SK-N-SH treated with all-trans-retinoic acid at 6 μM for 48 hours (cell line): ENCODE measurements at regions not wholly inside any gene's neighbourhood (a gene's known extent, or its start where the extent isn't known, plus 50 kb on each side); places are given as distances from the start of the nearest gene placed in this dataset.

Experiments used
- ATAC-seq: fragments of 200-7000 bp; cut with Tn5 transposase; 3 replicates; pipeline ENCODE4 v1.9.1; 2020; ENCODE audit warnings: mild to moderate bottlenecking, moderate library complexity
- ARNTL ChIP-seq: fragments of 450-650 bp; formaldehyde crosslinking; IDR thresholded peaks from 2 replicates; pipeline ENCODE4 v1.5.0; 2020; ENCODE audit warnings: low read depth, mild to moderate bottlenecking, moderate library complexity, borderline replicate concordance
- BACH2 ChIP-seq: fragments of 250-450 bp; sonication (Bioruptor Pico); IDR thresholded peaks from 2 replicates; pipeline ENCODE4 v1.9.0; 2021; ENCODE audit warnings: mild to moderate bottlenecking, borderline replicate concordance
- CREB5 ChIP-seq: fragments of 250-450 bp; sonication (Bioruptor Pico); IDR thresholded peaks from 2 replicates; pipeline ENCODE4 v1.5.1; 2020; ENCODE audit warnings: low read depth, mild to moderate bottlenecking, moderate library complexity
- CSDC2 ChIP-seq: fragments of 250-450 bp; sonication (Bioruptor Pico); IDR thresholded peaks from 2 replicates; pipeline ENCODE4 v1.5.0; 2020; ENCODE audit warnings: mild to moderate bottlenecking, moderate library complexity
- CSRNP3 ChIP-seq: fragments of 250-450 bp; sonication (Bioruptor Pico); IDR thresholded peaks from 2 replicates; pipeline ENCODE4 v1.5.1; 2021; ENCODE audit warnings: mild to moderate bottlenecking, moderate library complexity
- ESRRG ChIP-seq: fragments of 250-450 bp; sonication (Bioruptor Pico); IDR thresholded peaks from 2 replicates; pipeline ENCODE4 v1.6.1; 2021; ENCODE audit warnings: mild to moderate bottlenecking
- GLIS3 ChIP-seq: fragments of 250-450 bp; sonication (Bioruptor Pico); IDR thresholded peaks from 2 replicates; pipeline ENCODE4 v1.5.0; 2020; ENCODE audit warnings: mild to moderate bottlenecking, moderate library complexity
- ISL1 ChIP-seq: fragments of 250-450 bp; sonication (Bioruptor Pico); IDR thresholded peaks from 2 replicates; pipeline ENCODE4 v2.1.2; 2022; ENCODE audit warnings: mild to moderate bottlenecking, moderate library complexity
- OSR1 ChIP-seq: fragments of 250-450 bp; sonication (Bioruptor Pico); IDR thresholded peaks from 2 replicates; pipeline ENCODE4 v1.8.0; 2022; ENCODE audit warnings: moderate library complexity, mild to moderate bottlenecking, inconsistent platforms
- PATZ1 ChIP-seq: fragments of 250-450 bp; sonication (Bioruptor Pico); IDR thresholded peaks from 2 replicates; pipeline ENCODE4 v1.8.0; 2020; ENCODE audit warnings: mild to moderate bottlenecking, moderate library complexity, borderline replicate concordance
- POU6F1 ChIP-seq: fragments of 250-450 bp; sonication (Bioruptor Pico); IDR thresholded peaks from 2 replicates; pipeline ENCODE4 v1.8.0; 2021; ENCODE audit warnings: low read depth, mild to moderate bottlenecking, moderate library complexity, borderline replicate concordance
- PPARA ChIP-seq: fragments of 250-450 bp; sonication (Bioruptor Pico); IDR thresholded peaks from 2 replicates; pipeline ENCODE4 v1.5.0; 2020; ENCODE audit warnings: mild to moderate bottlenecking, borderline replicate concordance
- RARB ChIP-seq: fragments of 250-450 bp; sonication (Bioruptor Pico); IDR thresholded peaks from 2 replicates; pipeline ENCODE4 v1.8.0; 2021; ENCODE audit warnings: mild to moderate bottlenecking, moderate library complexity
- SNAI2 ChIP-seq: fragments of 250-450 bp; sonication (Bioruptor Pico); IDR thresholded peaks from 2 replicates; pipeline ENCODE4 v1.5.0; 2020; ENCODE audit warnings: mild to moderate bottlenecking, moderate library complexity
- TCF4 ChIP-seq: fragments of 250-450 bp; sonication (Bioruptor Pico); IDR thresholded peaks from 2 replicates; pipeline ENCODE4 v1.8.0; 2021; ENCODE audit warnings: mild to moderate bottlenecking, moderate library complexity, borderline replicate concordance
- TOX ChIP-seq: fragments of 250-450 bp; sonication (Bioruptor Pico); IDR thresholded peaks from 2 replicates; pipeline ENCODE4 v1.8.0; 2021; ENCODE audit warnings: mild to moderate bottlenecking, moderate library complexity, borderline replicate concordance
- TSHZ2 ChIP-seq: fragments of 250-450 bp; sonication (Bioruptor Pico); IDR thresholded peaks from 2 replicates; pipeline ENCODE4 v1.5.0; 2020; ENCODE audit warnings: mild to moderate bottlenecking, moderate library complexity
- ZC3H10 ChIP-seq: fragments of 250-450 bp; sonication (Bioruptor Pico); IDR thresholded peaks from 2 replicates; pipeline ENCODE4 v1.5.1; 2021; ENCODE audit warnings: mild to moderate bottlenecking, moderate library complexity
- ZFP3 ChIP-seq: fragments of 250-450 bp; sonication (Bioruptor Pico); IDR thresholded peaks from 2 replicates; pipeline ENCODE4 v1.5.0; 2020; ENCODE audit warnings: mild to moderate bottlenecking, moderate library complexity
- ZFP30 ChIP-seq: fragments of 450-650 bp; formaldehyde crosslinking; IDR thresholded peaks from 2 replicates; pipeline ENCODE4 v1.5.0; 2022; ENCODE audit warnings: mild to moderate bottlenecking, moderate library complexity
- ZNF565 ChIP-seq: fragments of 450-650 bp; formaldehyde crosslinking; conservative IDR thresholded peaks from 2 replicates; pipeline ENCODE4 v1.5.0; 2020; ENCODE audit warnings: low read depth, mild to moderate bottlenecking, moderate library complexity
- ZNF70 ChIP-seq: fragments of 450-650 bp; formaldehyde crosslinking; IDR thresholded peaks from 2 replicates; pipeline ENCODE4 v1.5.0; 2020; ENCODE audit warnings: mild to moderate bottlenecking, moderate library complexity
- ZNF8 ChIP-seq: fragments of 450-650 bp; formaldehyde crosslinking; IDR thresholded peaks from 2 replicates; pipeline ENCODE4 v1.5.0; 2020; ENCODE audit warnings: mild to moderate bottlenecking, moderate library complexity

- ATAC-seq: peak; percentile 90
- peak; percentile 97 for TF ChIP-seq TOX (CRISPR knock-in tag)
- peak; percentile 98 for TF ChIP-seq ZC3H10 (CRISPR knock-in tag)
- 0 out of 2 replicates have a peak, but pooled peaks have one; percentile 56 for TF ChIP-seq GLIS3
- TF ChIP-seq CREB5 (CRISPR knock-in tag): peak; percentile 96
- no peak for TF ChIP-seq CSDC2
- peak; percentile 90 for TF ChIP-seq TCF4 (CRISPR knock-in tag)
- TF ChIP-seq SNAI2 (CRISPR knock-in tag): 0 out of 2 replicates have a peak, but pooled peaks have one; percentile 59
- TF ChIP-seq CSRNP3: peak; percentile 95
- peak; percentile 97 for TF ChIP-seq RARB (CRISPR knock-in tag)
- peak; percentile 96 for TF ChIP-seq PATZ1 (CRISPR knock-in tag)
- no peak for TF ChIP-seq OSR1 (CRISPR knock-in tag)
- TF ChIP-seq PPARA (CRISPR knock-in tag): no peak
- TF ChIP-seq ZNF8 (CRISPR knock-in tag): peak; percentile 53; the same call in 1 of the 2 replicates
- no peak for TF ChIP-seq ZFP30 (CRISPR knock-in tag)
- peak; percentile 81; the same call in 1 of the 2 replicates for TF ChIP-seq ESRRG (CRISPR knock-in tag)
- peak; percentile 99 for TF ChIP-seq ISL1 (CRISPR knock-in tag)
- 0 out of 2 replicates have a peak, but pooled peaks have one; percentile 15 for TF ChIP-seq ARNTL (CRISPR knock-in tag)
- peak; percentile 96; the same call in 1 of the 2 replicates for TF ChIP-seq POU6F1 (CRISPR knock-in tag)
- peak; percentile 55; the same call in 1 of the 2 replicates for TF ChIP-seq BACH2 (CRISPR knock-in tag)
- TF ChIP-seq TSHZ2: peak; percentile 88
- no peak for TF ChIP-seq ZNF70 (CRISPR knock-in tag)
Measured at GRCh38 chr6:23086100-23086499, 516.7 kb downstream of the HDGFL1 start.

- no peak for ATAC-seq
- TF ChIP-seq CSRNP3 (no peak), CREB5 (CRISPR knock-in tag) (no peak), ESRRG (CRISPR knock-in tag) (no peak), ZNF8 (CRISPR knock-in tag) (no peak), TOX (CRISPR knock-in tag) (no peak), POU6F1 (CRISPR knock-in tag) (no peak), SNAI2 (CRISPR knock-in tag) (no peak), BACH2 (CRISPR knock-in tag) (no peak), ZFP3 (no peak), PATZ1 (CRISPR knock-in tag) (no peak), CSDC2 (no peak), ARNTL (CRISPR knock-in tag) (no peak), ZNF565 (CRISPR knock-in tag) (no peak), RARB (CRISPR knock-in tag) (no peak), ZNF70 (CRISPR knock-in tag) (no peak)
Measured at GRCh38 chr6:23087471-23087870, 518.1 kb downstream of the HDGFL1 start.
